GM18511 (cell line): ENCODE measurements at regions not wholly inside any gene's neighbourhood (a gene's known extent, or its start where the extent isn't known, plus 50 kb on each side); places are given as distances from the start of the nearest gene placed in this dataset.

Source experiments
- ATAC-seq: cut with Tn5 transposase; IDR thresholded peaks from one replicate; pipeline ENCODE4 v1.9.1; 2021; ENCODE audit warnings: mild to moderate bottlenecking, moderate library complexity; ENCODE audit not compliant: unreplicated experiment

- ATAC-seq = no peak
Measured at GRCh38 chr5:73395256-73395655, 53.3 kb downstream of the FOXD1 start.

- ATAC-seq = no peak
Measured at GRCh38 chr5:73394610-73395009, 54.0 kb downstream of the FOXD1 start.

- no peak for ATAC-seq
Measured at GRCh38 chr5:73393611-73394489, 54.7 kb downstream of the FOXD1 start.

GRCh38 chr5:73392775-73393174, 55.8 kb downstream of the FOXD1 start:
- no peak for ATAC-seq

- ATAC-seq = no peak
Measured at GRCh38 chr5:73391441-73391881, 57.1 kb downstream of the FOXD1 start.

GRCh38 chr5:73390972-73391371, 57.6 kb downstream of the FOXD1 start:
- no peak for ATAC-seq

GRCh38 chr5:73388740-73389139, 59.8 kb downstream of the FOXD1 start:
- no peak for ATAC-seq

GRCh38 chr5:73388306-73388684, 60.3 kb downstream of the FOXD1 start:
- no peak for ATAC-seq

GRCh38 chr5:73387601-73388305, 60.8 kb downstream of the FOXD1 start:
- ATAC-seq = peak; percentile 95

- peak; percentile 39 for ATAC-seq
Measured at GRCh38 chr5:73387149-73387591, 61.4 kb downstream of the FOXD1 start.

GRCh38 chr5:73384861-73385260, 63.7 kb downstream of the FOXD1 start:
- no peak for ATAC-seq

GRCh38 chr5:73382401-73382740, 66.2 kb downstream of the FOXD1 start:
- no peak for ATAC-seq

GRCh38 chr5:73381590-73382400, 66.8 kb downstream of the FOXD1 start:
- no peak for ATAC-seq

- ATAC-seq = no peak
Measured at GRCh38 chr5:73380710-73381589, 67.6 kb downstream of the FOXD1 start.

- no peak for ATAC-seq
Measured at GRCh38 chr5:73380041-73380440, 68.5 kb downstream of the FOXD1 start.

GRCh38 chr5:73379435-73379834, 69.1 kb downstream of the FOXD1 start:
- ATAC-seq = no peak

GRCh38 chr5:73378765-73379164, 69.8 kb downstream of the FOXD1 start:
- ATAC-seq = no peak

- no peak for ATAC-seq
Measured at GRCh38 chr5:73378070-73378469, 70.5 kb downstream of the FOXD1 start.

- ATAC-seq = no peak
Measured at GRCh38 chr5:73376618-73377170, 71.9 kb downstream of the FOXD1 start.

- no peak for ATAC-seq
Measured at GRCh38 chr5:73375949-73376348, 72.6 kb downstream of the FOXD1 start.
